ENCODE measurements at regions not wholly inside any gene's neighbourhood (a gene's known extent, or its start where the extent isn't known, plus 50 kb on each side); places are given as distances from the start of the nearest gene placed in this dataset.

DNA sequence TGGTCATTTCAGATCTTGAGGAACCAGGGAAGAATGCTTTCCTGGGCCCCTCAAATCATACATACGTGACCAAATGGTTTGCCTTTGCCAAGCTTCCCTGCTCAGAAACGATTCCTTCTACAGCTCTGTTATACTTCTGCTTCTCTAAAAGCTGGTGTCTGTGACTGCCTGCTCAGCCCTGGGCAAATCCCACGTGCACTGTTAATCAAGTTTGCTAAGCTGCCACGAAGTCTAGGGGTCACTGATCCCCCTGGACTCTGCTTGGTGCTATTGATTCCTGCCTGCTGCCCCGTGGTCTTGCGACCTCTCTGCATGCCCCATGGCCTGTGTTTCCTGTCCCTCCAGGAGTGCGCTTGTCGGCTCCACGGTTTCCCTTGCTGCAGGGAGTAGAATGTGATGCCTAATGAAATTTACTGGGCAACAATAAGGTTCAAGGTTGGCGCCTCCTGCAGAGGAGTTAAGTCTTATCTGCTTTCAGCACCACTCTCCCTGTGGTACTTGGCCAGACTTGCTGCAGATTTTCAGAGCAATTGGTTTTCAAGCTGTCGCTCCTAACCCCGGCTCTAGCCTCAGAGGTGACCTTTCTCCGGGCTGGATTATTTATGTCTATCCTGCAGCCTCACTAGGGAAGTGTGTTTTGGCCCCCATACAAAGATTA, 201.6 kb upstream of the FZD8 start:
- TF ChIP-seq ZBTB7A (IDR thresholded peaks at IDR 0.05; ENCODE audit: low read depth), result no peak

GRCh38 chr10:35838054-35838453, 196.0 kb upstream of the FZD8 start:
- no peak for TF ChIP-seq TCF12 (IDR thresholded peaks at IDR 0.05; ENCODE audit: low read depth)
- no peak for TF ChIP-seq CREB1 (IDR thresholded peaks at IDR 0.05; ENCODE audit: low read depth)
- no peak for TF ChIP-seq NFIC (IDR thresholded peaks at IDR 0.05)
- no peak for TF ChIP-seq EP300 (IDR thresholded peaks at IDR 0.05; ENCODE audit: borderline replicate concordance)
- TF ChIP-seq FOXM1 (IDR thresholded peaks at IDR 0.05; ENCODE audit: borderline replicate concordance, low read depth), result no peak
- no peak for TF ChIP-seq RAD21 (IDR thresholded peaks at IDR 0.05; ENCODE audit: low read depth)
- no peak for TF ChIP-seq YY1 (IDR thresholded peaks at IDR 0.05; ENCODE audit: low read depth)
- TF ChIP-seq CEBPB (IDR thresholded peaks at IDR 0.05), result no peak
- TF ChIP-seq, protein P1, sequence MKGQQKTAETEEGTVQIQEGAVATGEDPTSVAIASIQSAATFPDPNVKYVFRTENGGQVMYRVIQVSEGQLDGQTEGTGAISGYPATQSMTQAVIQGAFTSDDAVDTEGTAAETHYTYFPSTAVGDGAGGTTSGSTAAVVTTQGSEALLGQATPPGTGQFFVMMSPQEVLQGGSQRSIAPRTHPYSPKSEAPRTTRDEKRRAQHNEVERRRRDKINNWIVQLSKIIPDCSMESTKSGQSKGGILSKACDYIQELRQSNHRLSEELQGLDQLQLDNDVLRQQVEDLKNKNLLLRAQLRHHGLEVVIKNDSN (IDR thresholded peaks at IDR 0.05), result no peak
- TF ChIP-seq TEAD4 (IDR thresholded peaks at IDR 0.05), result no peak
- TF ChIP-seq EGR1 (IDR thresholded peaks at IDR 0.05), result no peak

DNA sequence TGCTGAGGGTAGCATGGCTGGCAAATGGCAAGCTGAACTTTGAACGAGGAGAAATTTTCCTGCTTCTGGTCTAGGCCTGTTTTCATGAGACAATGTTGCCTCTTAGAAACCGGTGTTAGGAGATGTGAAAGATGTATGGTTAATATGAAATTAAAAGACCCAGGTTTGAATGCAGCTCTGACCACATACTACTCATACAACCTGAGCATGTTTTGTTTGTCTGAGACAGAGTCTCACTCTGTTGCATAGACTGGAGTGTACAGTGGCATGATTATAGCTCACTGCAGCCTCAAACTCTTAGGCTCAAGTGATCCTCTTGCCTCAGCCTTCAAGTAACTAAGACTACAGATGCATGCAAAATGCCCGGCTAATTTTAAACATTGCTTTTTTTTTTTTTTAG, 193.4 kb upstream of the FZD8 start:
- TF ChIP-seq, protein P2, sequence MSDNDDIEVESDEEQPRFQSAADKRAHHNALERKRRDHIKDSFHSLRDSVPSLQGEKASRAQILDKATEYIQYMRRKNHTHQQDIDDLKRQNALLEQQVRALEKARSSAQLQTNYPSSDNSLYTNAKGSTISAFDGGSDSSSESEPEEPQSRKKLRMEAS (IDR thresholded peaks at IDR 0.05), result no peak
- TF ChIP-seq TAF1 (IDR thresholded peaks at IDR 0.05; ENCODE audit: low read depth), result no peak

GRCh38 chr10:35834877-35835494, 192.9 kb upstream of the FZD8 start:
- no peak for TF ChIP-seq TEAD4 (IDR thresholded peaks at IDR 0.05)
- TF ChIP-seq CREB1 (IDR thresholded peaks at IDR 0.05; ENCODE audit: low read depth), result no peak
- TF ChIP-seq TCF12 (IDR thresholded peaks at IDR 0.05; ENCODE audit: low read depth), result no peak
- TF ChIP-seq, protein P2 (IDR thresholded peaks at IDR 0.05), result no peak
- TF ChIP-seq EGR1 (IDR thresholded peaks at IDR 0.05), result no peak
- TF ChIP-seq TAF1 (IDR thresholded peaks at IDR 0.05; ENCODE audit: low read depth), result no peak
- TF ChIP-seq, protein P1 (IDR thresholded peaks at IDR 0.05), result no peak
- TF ChIP-seq YY1 (IDR thresholded peaks at IDR 0.05; ENCODE audit: low read depth), result no peak
- TF ChIP-seq CEBPB (IDR thresholded peaks at IDR 0.05), result no peak
- TF ChIP-seq, protein P3, sequence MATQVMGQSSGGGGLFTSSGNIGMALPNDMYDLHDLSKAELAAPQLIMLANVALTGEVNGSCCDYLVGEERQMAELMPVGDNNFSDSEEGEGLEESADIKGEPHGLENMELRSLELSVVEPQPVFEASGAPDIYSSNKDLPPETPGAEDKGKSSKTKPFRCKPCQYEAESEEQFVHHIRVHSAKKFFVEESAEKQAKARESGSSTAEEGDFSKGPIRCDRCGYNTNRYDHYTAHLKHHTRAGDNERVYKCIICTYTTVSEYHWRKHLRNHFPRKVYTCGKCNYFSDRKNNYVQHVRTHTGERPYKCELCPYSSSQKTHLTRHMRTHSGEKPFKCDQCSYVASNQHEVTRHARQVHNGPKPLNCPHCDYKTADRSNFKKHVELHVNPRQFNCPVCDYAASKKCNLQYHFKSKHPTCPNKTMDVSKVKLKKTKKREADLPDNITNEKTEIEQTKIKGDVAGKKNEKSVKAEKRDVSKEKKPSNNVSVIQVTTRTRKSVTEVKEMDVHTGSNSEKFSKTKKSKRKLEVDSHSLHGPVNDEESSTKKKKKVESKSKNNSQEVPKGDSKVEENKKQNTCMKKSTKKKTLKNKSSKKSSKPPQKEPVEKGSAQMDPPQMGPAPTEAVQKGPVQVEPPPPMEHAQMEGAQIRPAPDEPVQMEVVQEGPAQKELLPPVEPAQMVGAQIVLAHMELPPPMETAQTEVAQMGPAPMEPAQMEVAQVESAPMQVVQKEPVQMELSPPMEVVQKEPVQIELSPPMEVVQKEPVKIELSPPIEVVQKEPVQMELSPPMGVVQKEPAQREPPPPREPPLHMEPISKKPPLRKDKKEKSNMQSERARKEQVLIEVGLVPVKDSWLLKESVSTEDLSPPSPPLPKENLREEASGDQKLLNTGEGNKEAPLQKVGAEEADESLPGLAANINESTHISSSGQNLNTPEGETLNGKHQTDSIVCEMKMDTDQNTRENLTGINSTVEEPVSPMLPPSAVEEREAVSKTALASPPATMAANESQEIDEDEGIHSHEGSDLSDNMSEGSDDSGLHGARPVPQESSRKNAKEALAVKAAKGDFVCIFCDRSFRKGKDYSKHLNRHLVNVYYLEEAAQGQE (IDR thresholded peaks at IDR 0.05; ENCODE audit: low read depth), result no peak

- no peak for TF ChIP-seq YY1 (IDR thresholded peaks at IDR 0.05; ENCODE audit: low read depth)
- TF ChIP-seq NFIC (IDR thresholded peaks at IDR 0.05), result no peak
- TF ChIP-seq, protein P1 (IDR thresholded peaks at IDR 0.05), result no peak
- TF ChIP-seq RAD21 (IDR thresholded peaks at IDR 0.05; ENCODE audit: low read depth), result no peak
- TF ChIP-seq CEBPB (IDR thresholded peaks at IDR 0.05), result no peak
- TF ChIP-seq CREB1 (IDR thresholded peaks at IDR 0.05; ENCODE audit: low read depth), result no peak
- no peak for TF ChIP-seq EGR1 (IDR thresholded peaks at IDR 0.05)
- no peak for TF ChIP-seq EP300 (IDR thresholded peaks at IDR 0.05; ENCODE audit: borderline replicate concordance)
- no peak for TF ChIP-seq ZBTB7A (IDR thresholded peaks at IDR 0.05; ENCODE audit: low read depth)
- no peak for TF ChIP-seq TEAD4 (IDR thresholded peaks at IDR 0.05)
- no peak for TF ChIP-seq TCF12 (IDR thresholded peaks at IDR 0.05; ENCODE audit: low read depth)
- no peak for TF ChIP-seq FOXM1 (IDR thresholded peaks at IDR 0.05; ENCODE audit: borderline replicate concordance, low read depth)
- TF ChIP-seq, protein P2 (IDR thresholded peaks at IDR 0.05), result no peak
- TF ChIP-seq, protein P3 (IDR thresholded peaks at IDR 0.05; ENCODE audit: low read depth), result no peak
- no peak for TF ChIP-seq TAF1 (IDR thresholded peaks at IDR 0.05; ENCODE audit: low read depth)
These were observed 185.7 kb upstream of the FZD8 start for GRCh38 chr10:35827783-35828182.
